Endothelial cell of umbilical vein (primary cell): ENCODE measurements at regions not wholly inside any gene's neighbourhood (a gene's known extent, or its start where the extent isn't known, plus 50 kb on each side); places are given as distances from the start of the nearest gene placed in this dataset.

Experiments used
- FOS ChIP-seq: IDR thresholded peaks from 2 replicates; pipeline ENCODE4 v1.6.1; 2011; ENCODE audit warnings: mild to moderate bottlenecking, low read length, moderate library complexity, borderline replicate concordance; ENCODE audit not compliant: insufficient read depth
- TF ChIP-seq, protein P1 (sequence below), 2 donors: IDR thresholded peaks; 1 replicate in 1 of 2; 2 replicates in 1 of 2; pipeline ENCODE4 v1.5.1; 2011; ENCODE audit warnings: low read length in 2 of 2, mild to moderate bottlenecking in 2 of 2, moderate library complexity in 2 of 2, control low read depth in 1 of 2, inconsistent platforms in 1 of 2, low read depth in 1 of 2; ENCODE audit not compliant: insufficient read depth in 1 of 2; ENCODE audit errors: extremely low read depth in 1 of 2
- TF ChIP-seq, protein P2 (sequence below): IDR thresholded peaks from 2 replicates; pipeline ENCODE4 v1.6.1; 2011; ENCODE audit not compliant: insufficient read depth, insufficient read length

DNA sequence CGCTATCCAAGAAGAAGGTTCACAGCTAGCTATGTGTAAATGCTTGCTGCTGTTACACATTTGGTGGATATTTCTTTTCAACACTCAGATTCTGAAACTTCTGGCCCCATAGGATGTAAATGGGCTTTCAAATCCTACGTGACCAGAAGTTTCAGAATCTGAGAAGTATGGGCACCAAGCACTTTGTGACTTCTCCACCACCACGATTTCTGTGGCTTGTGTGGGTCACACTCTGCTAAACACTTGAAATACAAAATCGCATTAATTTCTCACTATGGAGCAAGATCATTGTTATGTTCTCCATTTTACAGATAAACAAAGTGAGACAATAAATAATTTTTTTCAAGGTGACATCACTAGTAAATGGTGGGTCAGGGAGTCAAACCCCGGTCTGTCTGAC, 259.4 kb upstream of the JADE1 start:
- TF ChIP-seq, protein P1, sequence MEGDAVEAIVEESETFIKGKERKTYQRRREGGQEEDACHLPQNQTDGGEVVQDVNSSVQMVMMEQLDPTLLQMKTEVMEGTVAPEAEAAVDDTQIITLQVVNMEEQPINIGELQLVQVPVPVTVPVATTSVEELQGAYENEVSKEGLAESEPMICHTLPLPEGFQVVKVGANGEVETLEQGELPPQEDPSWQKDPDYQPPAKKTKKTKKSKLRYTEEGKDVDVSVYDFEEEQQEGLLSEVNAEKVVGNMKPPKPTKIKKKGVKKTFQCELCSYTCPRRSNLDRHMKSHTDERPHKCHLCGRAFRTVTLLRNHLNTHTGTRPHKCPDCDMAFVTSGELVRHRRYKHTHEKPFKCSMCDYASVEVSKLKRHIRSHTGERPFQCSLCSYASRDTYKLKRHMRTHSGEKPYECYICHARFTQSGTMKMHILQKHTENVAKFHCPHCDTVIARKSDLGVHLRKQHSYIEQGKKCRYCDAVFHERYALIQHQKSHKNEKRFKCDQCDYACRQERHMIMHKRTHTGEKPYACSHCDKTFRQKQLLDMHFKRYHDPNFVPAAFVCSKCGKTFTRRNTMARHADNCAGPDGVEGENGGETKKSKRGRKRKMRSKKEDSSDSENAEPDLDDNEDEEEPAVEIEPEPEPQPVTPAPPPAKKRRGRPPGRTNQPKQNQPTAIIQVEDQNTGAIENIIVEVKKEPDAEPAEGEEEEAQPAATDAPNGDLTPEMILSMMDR (IDR thresholded peaks at IDR 0.05; ENCODE audit: extremely low read depth in 1 of 2, insufficient read depth in 1 of 2, low read depth in 1 of 2, low read length in 2 of 2) = no peak
- TF ChIP-seq, protein P2, sequence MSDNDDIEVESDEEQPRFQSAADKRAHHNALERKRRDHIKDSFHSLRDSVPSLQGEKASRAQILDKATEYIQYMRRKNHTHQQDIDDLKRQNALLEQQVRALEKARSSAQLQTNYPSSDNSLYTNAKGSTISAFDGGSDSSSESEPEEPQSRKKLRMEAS = no peak
- TF ChIP-seq FOS = no peak
